IMR-90 (cell line): ENCODE measurements at regions not wholly inside any gene's neighbourhood (a gene's known extent, or its start where the extent isn't known, plus 50 kb on each side); places are given as distances from the start of the nearest gene placed in this dataset.

Experiments
- ATAC-seq: fragments of 200-7000 bp; cut with Tn5 transposase; 2 replicates; pipeline ENCODE4 v1.9.1; 2020; ENCODE audit warnings: low read depth, mild to moderate bottlenecking, moderate library complexity
- BruUV-seq: library from RNA; stranded (reverse); fragments of 400-500 nt; replicated peaks from 2 replicates; lab custom pipeline; 2021; lab: Mats Ljungman, UMichigan
- CTCF ChIA-PET: fragments of 300-600 bp; formaldehyde crosslinking; extraction: SDS; loops from one replicate; lab custom pipeline; 2021; ENCODE audit warnings: antibody characterized with exemption; lab: Yijun Ruan, JAX
- POLR2A ChIA-PET: fragments of 300-600 bp; sonication (Branson Sonifier 250); formaldehyde crosslinking; loops from one replicate; lab custom pipeline; 2022; ENCODE audit warnings: antibody characterized with exemption; ENCODE audit not compliant: unreplicated experiment; lab: Charles Lee
- DNase-seq: peaks from one replicate; pipeline ENCODE4 v3.0.0; 2013
- H2AFZ ChIP-seq: replicated peaks from 2 replicates; pipeline ENCODE3; 2013; ENCODE audit warnings: low read length, mild to moderate bottlenecking; ENCODE audit not compliant: poor library complexity
- H2AK5ac ChIP-seq: 2 replicates; pipeline ENCODE4 v1.6.1; 2013; ENCODE audit warnings: low read depth, low read length, inconsistent platforms
- H2AK9ac ChIP-seq: replicated peaks from 2 replicates; pipeline ENCODE3; 2013; ENCODE audit warnings: mild to moderate bottlenecking, low read depth, low read length, moderate library complexity; ENCODE audit not compliant: poor library complexity
- H2BK120ac ChIP-seq: 2 replicates; pipeline ENCODE4 v1.6.1; 2013; ENCODE audit warnings: low read depth, low read length, inconsistent platforms
- H2BK15ac ChIP-seq: 3 replicates; pipeline ENCODE4 v1.6.1; 2013; ENCODE audit warnings: low read depth, low read length, inconsistent platforms
- H2BK20ac ChIP-seq: 2 replicates; pipeline ENCODE4 v1.6.1; 2013; ENCODE audit warnings: low read depth, mild to moderate bottlenecking, inconsistent platforms, low read length, moderate library complexity
- H2BK5ac ChIP-seq: 2 replicates; pipeline ENCODE4 v1.6.1; 2013; ENCODE audit warnings: mild to moderate bottlenecking, low read depth, low read length, inconsistent platforms; ENCODE audit not compliant: poor library complexity, severe bottlenecking
- H3K14ac ChIP-seq: replicated peaks from 2 replicates; pipeline ENCODE4 v1.6.1; 2013; ENCODE audit warnings: low read depth, low read length, inconsistent platforms
- H3K18ac ChIP-seq: 2 replicates; pipeline ENCODE4 v1.6.1; 2013; ENCODE audit warnings: low read depth, low read length, control low read depth
- H3K23ac ChIP-seq: 2 replicates; pipeline ENCODE4 v1.6.1; 2013; ENCODE audit warnings: low read depth, low read length, inconsistent platforms
- H3K27ac ChIP-seq: 2 replicates; pipeline ENCODE4 v1.5.1; 2013; ENCODE audit warnings: mild to moderate bottlenecking, control low read depth, low read length; ENCODE audit not compliant: insufficient read depth
- H3K27me3 ChIP-seq: 2 replicates; pipeline ENCODE4 v1.6.1; 2013; ENCODE audit warnings: low read length; ENCODE audit not compliant: control insufficient read depth, insufficient read depth
- H3K36me3 ChIP-seq: 2 replicates; pipeline ENCODE4 v1.6.1; 2013; ENCODE audit warnings: low read length, mixed read lengths; ENCODE audit not compliant: control insufficient read depth, insufficient read depth
- H3K4ac ChIP-seq: 2 replicates; pipeline ENCODE4 v1.6.1; 2013; ENCODE audit warnings: low read depth, low read length, inconsistent platforms
- H3K4me1 ChIP-seq: 2 replicates; pipeline ENCODE4 v1.6.1; 2013; ENCODE audit warnings: low read length, mixed read lengths; ENCODE audit not compliant: control insufficient read depth, insufficient read depth
- H3K4me2 ChIP-seq: 2 replicates; pipeline ENCODE4 v1.6.1; 2013; ENCODE audit warnings: low read depth, mild to moderate bottlenecking, control low read depth, low read length, moderate library complexity
- H3K4me3 ChIP-seq: 2 replicates; pipeline ENCODE4 v1.5.1; 2013; ENCODE audit warnings: low read depth, mild to moderate bottlenecking, control low read depth, low read length, moderate library complexity; ENCODE audit not compliant: insufficient read depth
- H3K56ac ChIP-seq: 2 replicates; pipeline ENCODE4 v1.6.1; 2013; ENCODE audit warnings: low read length, inconsistent platforms; ENCODE audit not compliant: insufficient read depth; ENCODE audit errors: extremely low read depth
- H3K79me1 ChIP-seq, 2 experiments: 2 replicates each; pipeline ENCODE4 v1.6.1; 2013; ENCODE audit warnings: low read length in 2 of 2, inconsistent platforms in 1 of 2, low read depth in 1 of 2
- H3K9ac ChIP-seq: 2 replicates; pipeline ENCODE4 v1.6.1; 2013; ENCODE audit warnings: low read depth, low read length, control low read depth
- H3K9me1 ChIP-seq: 2 replicates; pipeline ENCODE4 v1.6.1; 2013; ENCODE audit warnings: low read length, inconsistent platforms; ENCODE audit not compliant: insufficient read depth
- H3K9me3 ChIP-seq: 2 replicates; pipeline ENCODE4 v1.6.1; 2013; ENCODE audit warnings: low read length; ENCODE audit not compliant: control insufficient read depth, insufficient read depth
- H4K20me1 ChIP-seq: 2 replicates; pipeline ENCODE4 v1.6.1; 2013; ENCODE audit warnings: low read length, inconsistent platforms; ENCODE audit not compliant: insufficient read depth
- H4K5ac ChIP-seq: 2 replicates; pipeline ENCODE4 v1.6.1; 2013; ENCODE audit warnings: mild to moderate bottlenecking, low read depth, low read length, control low read depth
- H4K8ac ChIP-seq, 2 experiments: 2 replicates each; pipeline ENCODE4 v1.6.1; 2013; ENCODE audit warnings: low read depth in 2 of 2, low read length in 2 of 2, control low read depth in 1 of 2, inconsistent platforms in 1 of 2
- H4K91ac ChIP-seq: 2 replicates; pipeline ENCODE4 v1.6.1; 2013; ENCODE audit warnings: low read depth, low read length, inconsistent platforms; ENCODE audit not compliant: insufficient read depth
- CEBPB ChIP-seq: IDR thresholded peaks from 2 replicates; pipeline ENCODE4 v1.6.1; 2012; ENCODE audit warnings: low read depth, low read length, improper control_type of control experiment
- FOS ChIP-seq: fragments of 150-350 bp; IDR thresholded peaks from 2 replicates; pipeline ENCODE4 v1.6.1; 2016; ENCODE audit warnings: low read depth, low read length
- MAFK ChIP-seq: IDR thresholded peaks from 2 replicates; pipeline ENCODE4 v1.6.1; 2012; ENCODE audit warnings: low read depth, low read length, improper control_type of control experiment
- NFE2L2 ChIP-seq: fragments of 150-350 bp; IDR thresholded peaks from 2 replicates; pipeline ENCODE4 v1.6.1; 2016; ENCODE audit warnings: low read depth, mild to moderate bottlenecking, low read length
- RAD21 ChIP-seq: IDR thresholded peaks from 2 replicates; pipeline ENCODE4 v1.6.1; 2012; ENCODE audit warnings: low read length, improper control_type of control experiment
- RFX5 ChIP-seq: IDR thresholded peaks from 2 replicates; pipeline ENCODE4 v1.8.0; 2012; ENCODE audit warnings: low read depth, mild to moderate bottlenecking, low read length, moderate library complexity
- SMC3 ChIP-seq: fragments of 150-350 bp; IDR thresholded peaks from 2 replicates; pipeline ENCODE4 v1.6.1; 2016; ENCODE audit warnings: low read depth, mild to moderate bottlenecking, antibody characterized with exemption, low read length, moderate library complexity
- WGBS, 2 experiments: methylation state at CpG; one replicate each; pipeline versions ENCODE4 v1.1.5 to v1.1.7; 2013; ENCODE audit warnings: missing lambda C conversion rate in 2 of 2; ENCODE audit not compliant: insufficient read length in 1 of 2; ENCODE audit errors: extremely low coverage in 2 of 2; 5-methylcytosine and 5-hydroxymethylcytosine counted together
- dilution Hi-C: fragments of 300-500 bp; cut with HindIII; formaldehyde crosslinking; loops from one replicate; pipeline ENCODE4 v1.14.3; 2018; ENCODE audit warnings: low sequenced_read_pairs; ENCODE audit not compliant: unreplicated experiment
- in situ Hi-C: fragments of 300-500 bp; cut with MboI; formaldehyde crosslinking; loops from 3 replicates; pipeline ENCODE4 v1.14.3; 2019; ENCODE audit warnings: low sequenced_read_pairs, inconsistent platforms, mixed read lengths
- intact Hi-C: fragments of 100-400 bp; cut with micrococcal nuclease; formaldehyde crosslinking; loops from 2 replicates; pipeline ENCODE4 v1.10.0; 2022

GRCh38 chr6:113120224-113120581, 736.9 kb upstream of the MARCKS start:
- Histone ChIP-seq H2AFZ (no peak overlapping the region), H2BK15ac (no peak overlapping the region), H3K14ac (no peak overlapping the region), H4K8ac (no peak overlapping the region; a peak in 1 of 4 replicates), H3K79me1 (no peaks in the 10 kb centered on the region), H4K5ac (no peak overlapping the region), H3K36me3 (no peaks in the 10 kb centered on the region), H2AK5ac (no peak overlapping the region), H4K20me1 (peaks cover 3% of the 10 kb centered on the region; the same call in 1 of the 2 replicates), H3K9ac (no peak overlapping the region), H2BK20ac (peak overlapping the region; percentile 60), H3K56ac (0 out of 2 replicates have a peak overlapping the region, but pooled peaks have one; percentile 45), H3K4me3 (no peak overlapping the region), H3K9me3 (peaks cover 2% of the 10 kb centered on the region; the same call in 1 of the 2 replicates), H3K4me2 (no peak overlapping the region), H3K4me1 (peaks cover 13% of the 10 kb centered on the region), H3K4ac (0 out of 2 replicates have a peak overlapping the region, but pooled peaks have one; percentile 1), H3K27ac (peak overlapping the region; percentile 8; the same call in 1 of the 2 replicates), H3K27me3 (no peaks in the 10 kb centered on the region), H4K91ac (no peak overlapping the region), H2AK9ac (no peak overlapping the region), H3K18ac (no peak overlapping the region), H3K9me1 (no peaks in the 10 kb centered on the region; the same call in 1 of the 2 replicates), H3K23ac (no peak overlapping the region), H2BK5ac (peak overlapping the region; percentile 87), H2BK120ac (peak overlapping the region; percentile 66)
- intact Hi-C loops, result loop anchor here (5.0 to 10.0 kb wide), 4 partner anchors 262 to 555 kb away; no protein-coding TSS in a partner anchor
- CTCF ChIA-PET, result no interaction called here
- no TSS peak for BruUV-seq
- POLR2A ChIA-PET, result no interaction called here
- dilution Hi-C loops, result no loop called here
- no CpG with 5 or more reads among the region's 2 CpGs for WGBS, 2 experiments
- peak; percentile 96 for DNase-seq
- TF ChIP-seq SMC3, result 0 out of 2 replicates have a peak, but pooled peaks have one; percentile 17
- TF ChIP-seq CEBPB, result peak; percentile 98
- TF ChIP-seq NFE2L2, result no peak
- peak; percentile 16; the same call in 1 of the 2 replicates for TF ChIP-seq RAD21
- TF ChIP-seq FOS, result peak; percentile 43; the same call in 1 of the 2 replicates
- TF ChIP-seq RFX5, result no peak
- TF ChIP-seq MAFK, result 0 out of 2 replicates have a peak, but pooled peaks have one; percentile 24
- ATAC-seq, result peak; percentile 62
- in situ Hi-C loops, result no loop called here
